ENCODE measurements at regions not wholly inside any gene's neighbourhood (a gene's known extent, or its start where the extent isn't known, plus 50 kb on each side); places are given as distances from the start of the nearest gene placed in this dataset.

GRCh38 chr6:21999012-21999528 is 297.8 kb downstream of the PRL start:
- TF ChIP-seq CTCF (IDR thresholded peaks at IDR 0.05; ENCODE audit: low read length) = no peak
- TF ChIP-seq EZH2phosphoT487 (IDR thresholded peaks at IDR 0.05; ENCODE audit: low read length) = no peak

All from MM.1S (cell line).